Stimulated activated CD4-positive, alpha-beta T cell treated with anti-CD3 and anti-CD28 coated beads, Interleukin-15, amount 100 ng/mL, for 24 hours (primary cell): ENCODE measurements at regions not wholly inside any gene's neighbourhood (a gene's known extent, or its start where the extent isn't known, plus 50 kb on each side); places are given as distances from the start of the nearest gene placed in this dataset.
"Not testable (repeated sequence)": the region's sequence is repeated elsewhere in the genome, so short reads cannot be mapped to it uniquely, and the experiment has no call there.

Experiments
- DNase-seq: peaks from one replicate; pipeline ENCODE4 v3.0.0-alpha.2; 2020

- not testable (repeated sequence) for DNase-seq
Observed at GRCh38 chr21:28031066-28031465, 961.6 kb downstream of the LTN1 start.

GRCh38 chr21:28025111-28025510 is 967.6 kb downstream of the LTN1 start:
- DNase-seq, result no peak

GRCh38 chr21:28018741-28019669 is 973.7 kb downstream of the LTN1 start:
- no peak for DNase-seq

- no peak for DNase-seq
Observed at GRCh38 chr21:28018213-28018612, 974.5 kb downstream of the LTN1 start.

GRCh38 chr21:28016571-28016970 is 976.1 kb downstream of the LTN1 start:
- DNase-seq, result no peak

- DNase-seq, result not testable (repeated sequence)
Observed at GRCh38 chr21:28013123-28013522, 979.6 kb downstream of the LTN1 start.

- DNase-seq, result not testable (repeated sequence)
Observed at GRCh38 chr21:28011970-28012369, 980.7 kb downstream of the LTN1 start.

- DNase-seq, result not testable (repeated sequence)
Observed at GRCh38 chr21:28008245-28008644, 984.4 kb downstream of the LTN1 start.

- not testable (repeated sequence) for DNase-seq
Observed at GRCh38 chr21:28003627-28004026, 989.0 kb downstream of the LTN1 start.

GRCh38 chr21:27996906-27997305 is 995.8 kb downstream of the LTN1 start:
- not testable (repeated sequence) for DNase-seq

GRCh38 chr21:27984663-27985325 is 1007.9 kb downstream of the LTN1 start:
- DNase-seq, result not testable (repeated sequence)

- DNase-seq, result not testable (repeated sequence)
Observed at GRCh38 chr21:27979446-27979845, 1012.6 kb upstream of the ADAMTS5 start.

GRCh38 chr21:27975514-27975913 is 1008.6 kb upstream of the ADAMTS5 start:
- DNase-seq, result no peak

GRCh38 chr21:27974152-27974551 is 1007.3 kb upstream of the ADAMTS5 start:
- not testable (repeated sequence) for DNase-seq

- DNase-seq, result not testable (repeated sequence)
Observed at GRCh38 chr21:27968240-27968639, 1001.4 kb upstream of the ADAMTS5 start.

GRCh38 chr21:27954543-27955165 is 987.8 kb upstream of the ADAMTS5 start:
- DNase-seq, result no peak

GRCh38 chr21:27953340-27954045 is 986.6 kb upstream of the ADAMTS5 start:
- no peak for DNase-seq

GRCh38 chr21:27949093-27949492 is 982.2 kb upstream of the ADAMTS5 start:
- DNase-seq, result not testable (repeated sequence)

GRCh38 chr21:27930108-27930767 is 963.4 kb upstream of the ADAMTS5 start:
- DNase-seq, result not testable (repeated sequence)

GRCh38 chr21:27929179-27929578 is 962.3 kb upstream of the ADAMTS5 start:
- DNase-seq, result not testable (repeated sequence)

GRCh38 chr21:27928534-27929115 is 961.7 kb upstream of the ADAMTS5 start:
- not testable (repeated sequence) for DNase-seq

- DNase-seq, result not testable (repeated sequence)
Observed at GRCh38 chr21:27921421-27921820, 954.5 kb upstream of the ADAMTS5 start.
